Naive thymus-derived CD4-positive, alpha-beta T cell (primary cell): ENCODE measurements at regions not wholly inside any gene's neighbourhood (a gene's known extent, or its start where the extent isn't known, plus 50 kb on each side); places are given as distances from the start of the nearest gene placed in this dataset.

Experiments used
- ATAC-seq: fragments of 150-1000 bp; cut with Tn5 transposase; 2 replicates; pipeline ENCODE4 v1.10.0; 2021; ENCODE audit warnings: mild to moderate bottlenecking, moderate library complexity
- CTCF ChIA-PET: fragments of 350-600 bp; sonication (Branson Sonifier 250); formaldehyde crosslinking; loops from one replicate; lab custom pipeline; 2021; ENCODE audit warnings: antibody characterized with exemption; lab: Charles Lee
- POLR2A ChIA-PET: fragments of 350-600 bp; sonication (Branson Sonifier 250); formaldehyde crosslinking; loops from one replicate; lab custom pipeline; 2021; ENCODE audit warnings: antibody characterized with exemption, inconsistent platforms; lab: Charles Lee
- DNase-seq, 9 donors: peaks; one replicate each; pipeline versions ENCODE4 v3.0.0 to v3.0.0-alpha.2; 2020 to 2022; ENCODE audit warnings: mixed read lengths in 1 of 9
- H3K27ac ChIP-seq: one replicate; pipeline ENCODE4 v1.7.0; 2013; ENCODE audit warnings: mild to moderate bottlenecking, low read depth, low read length, moderate library complexity
- H3K27me3 ChIP-seq, 2 donors: one replicate each; pipeline ENCODE4 v1.7.0; 2013; ENCODE audit warnings: low read length in 2 of 2, mild to moderate bottlenecking in 2 of 2, moderate library complexity in 2 of 2; ENCODE audit not compliant: control insufficient read depth in 2 of 2, insufficient read depth in 2 of 2
- H3K36me3 ChIP-seq, 3 experiments: 1 replicate in 2 of 3; 2 replicates in 1 of 3; pipeline ENCODE4 v1.7.0; 2013; ENCODE audit warnings: low read length in 3 of 3, mild to moderate bottlenecking in 3 of 3, moderate library complexity in 1 of 3; ENCODE audit not compliant: insufficient read depth in 3 of 3, control insufficient read depth in 2 of 3
- H3K4me1 ChIP-seq, 2 donors: one replicate each; pipeline ENCODE4 v1.7.0; 2013; ENCODE audit warnings: low read length in 2 of 2, mild to moderate bottlenecking in 2 of 2, moderate library complexity in 1 of 2; ENCODE audit not compliant: control insufficient read depth in 2 of 2, insufficient read depth in 2 of 2
- H3K4me3 ChIP-seq: 2 replicates; pipeline ENCODE4 v1.7.0; 2013; ENCODE audit warnings: mild to moderate bottlenecking, low read length
- H3K9me3 ChIP-seq, 3 experiments: 1 replicate in 2 of 3; 2 replicates in 1 of 3; pipeline ENCODE4 v1.7.0; 2013; ENCODE audit warnings: low read length in 3 of 3; ENCODE audit not compliant: control insufficient read depth in 2 of 3
- H3K27ac Mint-ChIP-seq, 9 donors: one replicate each; pipeline ENCODE4 v1.8.0; 2020 to 2022; ENCODE audit warnings: mixed read lengths in 9 of 9, mild to moderate bottlenecking in 8 of 9, moderate library complexity in 5 of 9, inconsistent platforms in 2 of 9
- H3K27me3 Mint-ChIP-seq, 5 donors: one replicate each; pipeline ENCODE4 v1.8.0; 2021 to 2022; ENCODE audit warnings: mixed read lengths in 5 of 5, mild to moderate bottlenecking in 1 of 5
- H3K36me3 Mint-ChIP-seq, 5 donors: one replicate each; pipeline ENCODE4 v1.8.0; 2020 to 2022; ENCODE audit warnings: mixed read lengths in 5 of 5, mild to moderate bottlenecking in 3 of 5, inconsistent platforms in 1 of 5
- H3K4me1 Mint-ChIP-seq, 7 donors: one replicate each; pipeline ENCODE4 v1.8.0; 2020 to 2022; ENCODE audit warnings: mixed read lengths in 7 of 7, mild to moderate bottlenecking in 3 of 7, inconsistent platforms in 1 of 7
- H3K4me3 Mint-ChIP-seq, 10 donors: one replicate each; pipeline ENCODE4 v1.8.0; 2020 to 2022; ENCODE audit warnings: mild to moderate bottlenecking in 10 of 10, mixed read lengths in 10 of 10, moderate library complexity in 6 of 10, inconsistent platforms in 2 of 10
- H3K9me3 Mint-ChIP-seq, 11 donors: one replicate each; pipeline ENCODE4 v1.8.0; 2020 to 2022; ENCODE audit warnings: mixed read lengths in 11 of 11, mild to moderate bottlenecking in 4 of 11, inconsistent platforms in 1 of 11, moderate library complexity in 1 of 11
- intact Hi-C, 2 donors: fragments of 100-400 bp; cut with micrococcal nuclease; formaldehyde crosslinking; loops; one replicate each; pipeline ENCODE4 v1.15.1; 2023

DNA sequence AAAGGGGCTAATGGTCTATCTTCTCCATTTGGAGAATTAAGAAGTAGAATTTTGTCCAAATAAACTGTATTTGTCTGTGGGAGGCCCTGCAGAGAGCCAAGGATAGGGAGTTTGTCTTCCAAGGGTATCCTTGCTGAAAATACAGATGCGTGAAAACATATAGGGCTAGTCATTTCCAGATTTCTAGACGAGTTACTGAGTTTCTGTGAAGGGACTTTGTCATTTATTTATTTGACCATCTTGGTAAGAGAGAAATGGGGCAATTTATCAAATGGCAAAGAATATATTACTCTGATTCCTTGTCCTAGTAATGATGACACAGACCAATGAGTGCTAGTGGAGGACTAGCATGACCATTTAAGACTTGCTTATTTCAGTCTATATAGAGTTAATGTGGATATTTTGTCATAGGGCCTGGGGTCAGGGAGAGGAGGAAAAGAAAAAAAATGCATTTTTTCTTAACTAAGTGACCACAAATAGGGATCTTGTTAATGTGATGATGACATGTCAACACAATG lies 376.6 kb upstream of the ONECUT1 start:
- Mint-ChIP-seq H3K4me1 (no peaks in the 10 kb centered on the region), H3K27me3 (peaks cover 0 to 25% (median 4%) of the 10 kb centered on the region in 5 donors), H3K36me3 (no peaks in the 10 kb centered on the region), H3K9me3 (peaks cover 0 to 4% (median 0%) of the 10 kb centered on the region in 11 donors), H3K27ac (no peak overlapping the region), H3K4me3 (no peak overlapping the region)
- Histone ChIP-seq H3K36me3 (no peaks in the 10 kb centered on the region), H3K27me3 (no peaks in the 10 kb centered on the region), H3K9me3 (no peaks in the 10 kb centered on the region), H3K4me3 (no peak overlapping the region), H3K27ac (no peak overlapping the region), H3K4me1 (no peaks in the 10 kb centered on the region)
- DNase-seq (no peak), ATAC-seq (no peak)
- ChIA-PET POLR2A (no interaction called here), CTCF (no interaction called here)
- intact Hi-C loops = no loop called here

DNA sequence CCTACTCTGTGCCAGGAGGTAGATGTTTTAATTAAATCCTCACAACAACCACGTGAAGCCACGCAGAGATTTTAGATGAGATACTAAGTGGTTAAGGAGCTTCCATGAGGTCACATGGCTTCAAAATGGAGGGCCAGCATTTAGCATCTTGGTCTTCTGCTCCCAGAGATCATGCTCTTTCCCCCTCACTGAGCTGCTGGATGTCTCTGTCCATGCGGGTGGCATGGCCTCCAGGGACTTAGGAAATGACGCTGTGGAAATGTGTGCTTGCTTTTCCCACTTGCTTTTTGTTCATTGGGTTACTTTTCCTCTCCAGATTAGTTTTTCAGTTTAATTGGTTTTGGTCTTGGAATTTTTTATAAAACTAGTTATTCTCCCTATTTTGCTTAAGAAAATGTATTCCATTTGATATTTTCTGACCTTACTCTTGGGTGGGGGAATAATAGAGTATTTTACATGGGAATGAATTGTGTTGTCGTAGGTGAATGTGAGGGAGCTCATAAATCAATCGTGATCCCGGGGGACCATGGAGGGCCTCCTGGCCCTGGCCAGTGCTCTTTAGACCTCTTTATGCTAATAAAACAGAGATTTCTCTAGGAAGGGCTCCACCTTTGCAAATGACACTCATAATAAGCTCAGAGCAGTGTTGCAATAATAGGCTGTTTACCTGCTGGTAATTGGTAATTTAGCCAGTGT lies 376.0 kb upstream of the ONECUT1 start:
- H3K36me3 Mint-ChIP-seq = no peaks in the 10 kb centered on the region
- POLR2A ChIA-PET = no interaction called here
- CTCF ChIA-PET = no interaction called here
- no peaks in the 10 kb centered on the region for H3K4me1 Mint-ChIP-seq
- no peak overlapping the region for H3K27ac ChIP-seq
- no peaks in the 10 kb centered on the region for H3K9me3 ChIP-seq
- H3K9me3 Mint-ChIP-seq = peaks cover 0 to 4% (median 0%) of the 10 kb centered on the region in 11 donors
- H3K27ac Mint-ChIP-seq = no peak overlapping the region
- H3K36me3 ChIP-seq = no peaks in the 10 kb centered on the region
- H3K4me1 ChIP-seq = no peaks in the 10 kb centered on the region
- intact Hi-C loops = no loop called here
- ATAC-seq (no peak), DNase-seq (no peak)
- no peak overlapping the region for H3K4me3 ChIP-seq
- peaks cover 0 to 25% (median 4%) of the 10 kb centered on the region in 5 donors for H3K27me3 Mint-ChIP-seq
- H3K27me3 ChIP-seq = no peaks in the 10 kb centered on the region
- H3K4me3 Mint-ChIP-seq = no peak overlapping the region

DNA sequence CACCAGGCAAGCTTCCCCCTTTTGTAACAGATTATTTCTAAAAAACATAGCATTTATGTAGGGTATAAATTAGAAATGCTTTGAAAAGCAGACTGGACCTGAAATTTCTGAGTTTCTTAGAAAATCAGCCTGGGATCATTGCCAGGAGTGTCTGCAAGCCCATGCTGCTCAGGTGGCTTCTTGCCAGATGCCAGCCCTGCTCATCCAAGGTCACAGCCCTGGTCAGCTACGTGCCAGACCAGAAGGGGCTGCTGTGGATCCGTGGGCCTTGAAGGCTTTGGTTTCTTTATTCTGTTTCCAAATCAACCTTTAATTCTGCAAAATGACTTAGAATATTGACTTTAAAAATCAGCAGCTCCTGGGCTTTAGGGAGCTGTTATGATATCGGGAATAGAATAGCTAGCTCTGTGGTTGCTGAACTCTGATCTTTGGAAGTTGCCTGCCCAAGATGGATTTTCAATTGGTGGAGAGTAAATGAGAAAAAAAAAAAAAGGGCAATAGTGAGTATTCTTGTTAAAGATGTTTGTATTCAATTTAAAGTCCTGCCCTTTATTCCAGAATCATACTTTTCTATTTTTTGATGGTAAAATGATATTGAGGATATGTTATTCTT lies 370.1 kb upstream of the ONECUT1 start:
- H3K36me3 Mint-ChIP-seq = peaks cover 0 to 7% (median 0%) of the 10 kb centered on the region in 5 donors
- DNase-seq (no peak), ATAC-seq (no peak)
- H3K4me1 ChIP-seq = no peaks in the 10 kb centered on the region
- peaks cover 0 to 14% (median 2%) of the 10 kb centered on the region in 11 donors for H3K9me3 Mint-ChIP-seq
- H3K9me3 ChIP-seq = no peaks in the 10 kb centered on the region
- no peaks in the 10 kb centered on the region for H3K27me3 ChIP-seq
- no peaks in the 10 kb centered on the region for H3K36me3 ChIP-seq
- H3K27me3 Mint-ChIP-seq = peaks cover 0 to 26% (median 4%) of the 10 kb centered on the region in 5 donors
- H3K4me3 Mint-ChIP-seq = no peak overlapping the region
- intact Hi-C loops = no loop called here
- no peak overlapping the region for H3K4me3 ChIP-seq
- H3K27ac ChIP-seq = no peak overlapping the region
- ChIA-PET CTCF (no interaction called here), POLR2A (no interaction called here)
- no peak overlapping the region for H3K27ac Mint-ChIP-seq
- H3K4me1 Mint-ChIP-seq = no peaks in the 10 kb centered on the region

DNA sequence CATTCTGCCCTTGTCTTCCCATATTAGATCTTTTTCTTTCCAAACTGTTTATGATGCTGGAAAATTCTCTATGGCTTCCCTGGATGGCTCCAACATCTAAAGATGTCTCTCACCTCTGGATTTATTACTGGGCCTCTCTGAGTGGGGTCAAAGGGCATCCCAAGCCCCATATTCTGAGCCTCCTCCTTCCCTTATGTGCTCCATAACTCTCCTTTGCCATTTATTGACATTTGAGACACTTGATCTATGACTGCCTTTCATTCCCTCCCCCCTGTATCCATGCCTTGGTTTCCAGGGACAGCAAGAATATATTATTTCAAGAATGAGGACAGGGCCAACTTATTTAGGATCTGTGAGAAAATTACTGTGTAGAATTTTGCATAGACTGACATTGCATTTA lies 369.3 kb upstream of the ONECUT1 start:
- no peak overlapping the region for H3K27ac Mint-ChIP-seq
- DNase-seq = no peak
- H3K27me3 Mint-ChIP-seq = peaks cover 0 to 23% (median 4%) of the 10 kb centered on the region in 5 donors
- ChIA-PET CTCF (no interaction called here), POLR2A (no interaction called here)
- Histone ChIP-seq H3K27me3 (no peaks in the 10 kb centered on the region), H3K4me3 (no peak overlapping the region), H3K27ac (no peak overlapping the region), H3K36me3 (no peaks in the 10 kb centered on the region), H3K4me1 (no peaks in the 10 kb centered on the region), H3K9me3 (no peaks in the 10 kb centered on the region)
- H3K9me3 Mint-ChIP-seq = peaks cover 0 to 14% (median 2%) of the 10 kb centered on the region in 11 donors
- H3K36me3 Mint-ChIP-seq = peaks cover 0 to 7% (median 0%) of the 10 kb centered on the region in 5 donors
- intact Hi-C loops = no loop called here
- H3K4me3 Mint-ChIP-seq = no peak overlapping the region
- H3K4me1 Mint-ChIP-seq = no peaks in the 10 kb centered on the region
- no peak for ATAC-seq

DNA sequence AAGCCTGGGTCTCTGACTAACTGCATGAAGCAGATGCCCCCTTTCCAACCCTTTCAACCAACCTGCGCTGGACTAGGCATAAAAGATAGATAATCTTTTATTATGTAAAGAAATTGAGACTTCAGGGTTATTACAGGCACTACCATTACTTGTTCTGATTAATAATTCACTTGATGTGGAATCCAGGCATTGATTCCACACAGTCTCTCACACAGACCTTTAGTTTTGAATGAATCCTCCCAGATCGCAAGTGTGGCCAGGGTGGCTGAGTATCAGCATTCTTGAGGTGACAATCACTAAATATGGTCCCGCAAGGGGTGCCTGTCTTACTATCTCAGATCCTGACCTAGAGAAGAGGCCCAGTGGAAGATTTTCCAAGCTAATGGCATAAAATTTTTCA lies 368.9 kb upstream of the ONECUT1 start:
- intact Hi-C loops = no loop called here
- Mint-ChIP-seq H3K4me3 (no peak overlapping the region), H3K9me3 (peaks cover 0 to 14% (median 2%) of the 10 kb centered on the region in 11 donors), H3K27me3 (peaks cover 0 to 20% (median 4%) of the 10 kb centered on the region in 5 donors), H3K36me3 (peaks cover 0 to 7% (median 0%) of the 10 kb centered on the region in 5 donors), H3K4me1 (no peaks in the 10 kb centered on the region), H3K27ac (no peak overlapping the region)
- no peaks in the 10 kb centered on the region for H3K4me1 ChIP-seq
- H3K4me3 ChIP-seq = no peak overlapping the region
- no peaks in the 10 kb centered on the region for H3K9me3 ChIP-seq
- no peak for ATAC-seq
- H3K27me3 ChIP-seq = no peaks in the 10 kb centered on the region
- no peaks in the 10 kb centered on the region for H3K36me3 ChIP-seq
- ChIA-PET POLR2A (no interaction called here), CTCF (no interaction called here)
- no peak overlapping the region for H3K27ac ChIP-seq
- no peak for DNase-seq

DNA sequence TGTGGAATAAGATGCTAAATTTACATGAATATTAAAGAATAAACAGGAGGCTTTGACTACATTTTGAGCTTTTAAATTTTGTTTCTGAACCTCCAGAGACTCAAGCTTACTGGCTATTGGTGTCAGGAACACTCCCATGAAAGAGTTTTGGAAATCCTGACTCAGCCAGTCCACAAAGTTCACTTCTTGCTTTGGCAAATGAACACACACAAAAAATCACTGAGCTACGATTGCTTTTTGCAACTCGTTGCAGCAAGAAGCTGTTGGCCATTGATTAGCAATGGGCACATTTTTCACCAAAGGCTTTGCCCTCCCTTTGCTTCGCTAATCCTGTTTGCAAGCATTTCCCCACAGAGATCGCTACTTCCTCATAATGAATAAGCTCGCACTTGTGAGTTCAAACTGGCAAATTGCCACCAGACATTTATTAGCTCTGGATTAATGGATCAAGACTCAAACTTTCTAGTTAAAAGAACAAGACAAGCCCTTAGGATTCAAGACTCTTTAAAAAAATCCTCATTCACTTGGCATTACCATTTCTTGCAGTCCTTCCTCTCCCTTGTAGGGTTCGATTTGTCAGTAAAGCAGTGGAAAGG lies 343.2 kb upstream of the ONECUT1 start:
- H3K27me3 ChIP-seq = no peaks in the 10 kb centered on the region
- ATAC-seq (no peak), DNase-seq (no peak)
- no peaks in the 10 kb centered on the region for H3K36me3 Mint-ChIP-seq
- no peaks in the 10 kb centered on the region for H3K9me3 ChIP-seq
- H3K4me1 Mint-ChIP-seq = peaks cover 0 to 2% (median 0%) of the 10 kb centered on the region in 7 donors
- intact Hi-C loops = no loop called here
- no peak overlapping the region for H3K4me3 ChIP-seq
- H3K9me3 Mint-ChIP-seq = peaks cover 0 to 20% (median 7%) of the 10 kb centered on the region in 11 donors
- CTCF ChIA-PET = no interaction called here
- POLR2A ChIA-PET = no interaction called here
- H3K4me3 Mint-ChIP-seq = no peak overlapping the region
- H3K36me3 ChIP-seq = no peaks in the 10 kb centered on the region
- no peak overlapping the region for H3K27ac Mint-ChIP-seq
- no peaks in the 10 kb centered on the region for H3K4me1 ChIP-seq
- peaks cover 0 to 9% (median 5%) of the 10 kb centered on the region in 5 donors for H3K27me3 Mint-ChIP-seq
- H3K27ac ChIP-seq = no peak overlapping the region
